H1 (cell line): ENCODE measurements at regions not wholly inside any gene's neighbourhood (a gene's known extent, or its start where the extent isn't known, plus 50 kb on each side); places are given as distances from the start of the nearest gene placed in this dataset.
"Not testable (repeated sequence)": the region's sequence is repeated elsewhere in the genome, so short reads cannot be mapped to it uniquely, and the experiment has no call there.

Source experiments
- CBX5 ChIP-seq: fragments of 300-800, 300-1000 bp; sonication (generic); IDR thresholded peaks from 2 replicates; pipeline ENCODE4 v1.7.1; 2016; ENCODE audit warnings: antibody characterized with exemption, low read length, low read depth
- EZH2 ChIP-seq: fragments of 200-600 bp; sonication (generic); IDR thresholded peaks from 2 replicates; pipeline ENCODE4 v1.7.1; 2012; ENCODE audit warnings: low read depth, mild to moderate bottlenecking, moderate library complexity, low read length, inconsistent platforms; ENCODE audit not compliant: severe bottlenecking
- RAD21 ChIP-seq, 2 experiments: IDR thresholded peaks in 1 of 2; conservative IDR thresholded peaks in 1 of 2; 2 replicates each; pipeline ENCODE4 v1.6.1; 2011; ENCODE audit warnings: low read depth in 2 of 2, low read length in 2 of 2, improper control_type of control experiment in 1 of 2, inconsistent platforms in 1 of 2, mild to moderate bottlenecking in 1 of 2, moderate library complexity in 1 of 2
- RFX5 ChIP-seq: IDR thresholded peaks from 2 replicates; pipeline ENCODE4 v1.6.1; 2011; ENCODE audit warnings: low read depth, low read length, improper control_type of control experiment, borderline replicate concordance
- SUZ12 ChIP-seq: fragments of 200-600 bp; sonication (generic); IDR thresholded peaks from 2 replicates; pipeline ENCODE4 v1.6.1; 2012; ENCODE audit warnings: mild to moderate bottlenecking, inconsistent platforms, low read length, moderate library complexity, mixed read lengths
- TCF12 ChIP-seq: IDR thresholded peaks from 2 replicates; pipeline ENCODE4 v1.6.1; 2011; ENCODE audit warnings: low read depth, mild to moderate bottlenecking, low read length
- TEAD4 ChIP-seq: IDR thresholded peaks from 2 replicates; pipeline ENCODE4 v1.6.1; 2012; ENCODE audit warnings: low read depth, low read length, inconsistent platforms, mixed read lengths
- TF ChIP-seq, protein P1 (sequence below): IDR thresholded peaks from 2 replicates; pipeline ENCODE4 v1.6.1; 2012; ENCODE audit warnings: low read length, inconsistent platforms
- TF ChIP-seq, protein P2 (sequence below), 3 experiments: IDR thresholded peaks; 1 replicate in 2 of 3; 2 replicates in 1 of 3; pipeline versions ENCODE4 v1.5.1 to v1.6.1; 2011; ENCODE audit warnings: low read length in 3 of 3, mild to moderate bottlenecking in 3 of 3, inconsistent platforms in 2 of 3, low read depth in 1 of 3, moderate library complexity in 1 of 3; ENCODE audit not compliant: insufficient read depth in 1 of 3; ENCODE audit errors: control extremely low read depth in 1 of 3

DNA sequence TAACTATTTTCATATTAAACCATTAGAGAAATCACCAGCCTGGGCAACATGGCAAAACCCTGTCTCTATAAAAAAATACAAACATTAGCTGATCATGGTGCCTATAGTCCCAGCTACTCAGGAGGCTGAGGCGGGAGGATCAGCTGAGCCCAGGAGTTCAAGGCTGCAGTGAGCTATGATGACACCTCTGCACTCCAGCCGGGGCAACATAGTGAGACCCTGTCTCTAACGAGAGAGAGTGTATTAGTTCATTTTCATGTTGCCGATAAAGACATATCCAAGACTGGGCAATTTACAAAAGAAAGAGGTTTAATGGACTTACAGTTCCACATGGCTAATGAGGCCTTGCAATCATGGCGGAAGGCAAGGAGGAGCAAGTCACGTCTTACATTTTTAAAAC is 102.1 kb upstream of the IL12A start:
- TF ChIP-seq RFX5; CBX5; RAD21 (IDR thresholded peaks at IDR 0.05 in 1 of 2, conservative IDR thresholded peaks at IDR 0.05 in 1 of 2; ENCODE audit: low read depth in 2 of 2, low read length in 2 of 2); TCF12; SUZ12; TEAD4; EZH2: not testable (repeated sequence)
- TF ChIP-seq, protein P1, sequence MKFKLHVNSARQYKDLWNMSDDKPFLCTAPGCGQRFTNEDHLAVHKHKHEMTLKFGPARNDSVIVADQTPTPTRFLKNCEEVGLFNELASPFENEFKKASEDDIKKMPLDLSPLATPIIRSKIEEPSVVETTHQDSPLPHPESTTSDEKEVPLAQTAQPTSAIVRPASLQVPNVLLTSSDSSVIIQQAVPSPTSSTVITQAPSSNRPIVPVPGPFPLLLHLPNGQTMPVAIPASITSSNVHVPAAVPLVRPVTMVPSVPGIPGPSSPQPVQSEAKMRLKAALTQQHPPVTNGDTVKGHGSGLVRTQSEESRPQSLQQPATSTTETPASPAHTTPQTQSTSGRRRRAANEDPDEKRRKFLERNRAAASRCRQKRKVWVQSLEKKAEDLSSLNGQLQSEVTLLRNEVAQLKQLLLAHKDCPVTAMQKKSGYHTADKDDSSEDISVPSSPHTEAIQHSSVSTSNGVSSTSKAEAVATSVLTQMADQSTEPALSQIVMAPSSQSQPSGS, result not testable (repeated sequence)
- TF ChIP-seq, protein P2, sequence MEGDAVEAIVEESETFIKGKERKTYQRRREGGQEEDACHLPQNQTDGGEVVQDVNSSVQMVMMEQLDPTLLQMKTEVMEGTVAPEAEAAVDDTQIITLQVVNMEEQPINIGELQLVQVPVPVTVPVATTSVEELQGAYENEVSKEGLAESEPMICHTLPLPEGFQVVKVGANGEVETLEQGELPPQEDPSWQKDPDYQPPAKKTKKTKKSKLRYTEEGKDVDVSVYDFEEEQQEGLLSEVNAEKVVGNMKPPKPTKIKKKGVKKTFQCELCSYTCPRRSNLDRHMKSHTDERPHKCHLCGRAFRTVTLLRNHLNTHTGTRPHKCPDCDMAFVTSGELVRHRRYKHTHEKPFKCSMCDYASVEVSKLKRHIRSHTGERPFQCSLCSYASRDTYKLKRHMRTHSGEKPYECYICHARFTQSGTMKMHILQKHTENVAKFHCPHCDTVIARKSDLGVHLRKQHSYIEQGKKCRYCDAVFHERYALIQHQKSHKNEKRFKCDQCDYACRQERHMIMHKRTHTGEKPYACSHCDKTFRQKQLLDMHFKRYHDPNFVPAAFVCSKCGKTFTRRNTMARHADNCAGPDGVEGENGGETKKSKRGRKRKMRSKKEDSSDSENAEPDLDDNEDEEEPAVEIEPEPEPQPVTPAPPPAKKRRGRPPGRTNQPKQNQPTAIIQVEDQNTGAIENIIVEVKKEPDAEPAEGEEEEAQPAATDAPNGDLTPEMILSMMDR (IDR thresholded peaks at IDR 0.05; ENCODE audit: control extremely low read depth in 1 of 3, insufficient read depth in 1 of 3, low read depth in 1 of 3, low read length in 3 of 3), result not testable (repeated sequence)
